GM21619 (cell line): ENCODE measurements at regions not wholly inside any gene's neighbourhood (a gene's known extent, or its start where the extent isn't known, plus 50 kb on each side); places are given as distances from the start of the nearest gene placed in this dataset.
"Not testable (repeated sequence)": the region's sequence is repeated elsewhere in the genome, so short reads cannot be mapped to it uniquely, and the experiment has no call there.

Source experiments
- ATAC-seq: cut with Tn5 transposase; IDR thresholded peaks from one replicate; pipeline ENCODE4 v1.9.1; 2021; ENCODE audit not compliant: unreplicated experiment

GRCh38 chr10:78207216-78207615 lies 173.6 kb downstream of the RPS24 start:
- ATAC-seq = no peak

- ATAC-seq = no peak
Measured at GRCh38 chr10:78207776-78208175, 174.1 kb downstream of the RPS24 start.

- no peak for ATAC-seq
Measured at GRCh38 chr10:78209970-78210369, 176.3 kb downstream of the RPS24 start.

- no peak for ATAC-seq
Measured at GRCh38 chr10:78210548-78210947, 176.9 kb downstream of the RPS24 start.

GRCh38 chr10:78210976-78211375 lies 177.3 kb downstream of the RPS24 start:
- ATAC-seq = no peak

- no peak for ATAC-seq
Measured at GRCh38 chr10:78211561-78212051, 177.9 kb downstream of the RPS24 start.

- ATAC-seq = no peak
Measured at GRCh38 chr10:78212060-78212785, 178.6 kb downstream of the RPS24 start.

GRCh38 chr10:78212786-78213175 lies 179.1 kb downstream of the RPS24 start:
- ATAC-seq = no peak

GRCh38 chr10:78214955-78215354 lies 181.3 kb downstream of the RPS24 start:
- ATAC-seq = no peak

GRCh38 chr10:78215645-78216044 lies 182.0 kb downstream of the RPS24 start:
- no peak for ATAC-seq

- no peak for ATAC-seq
Measured at GRCh38 chr10:78217336-78217735, 183.7 kb downstream of the RPS24 start.

- ATAC-seq = no peak
Measured at GRCh38 chr10:78218798-78219490, 185.3 kb downstream of the RPS24 start.

GRCh38 chr10:78219568-78219967 lies 185.9 kb downstream of the RPS24 start:
- not testable (repeated sequence) for ATAC-seq

- no peak for ATAC-seq
Measured at GRCh38 chr10:78220781-78221180, 187.1 kb downstream of the RPS24 start.

GRCh38 chr10:78222096-78222790 lies 188.6 kb downstream of the RPS24 start:
- ATAC-seq = no peak

GRCh38 chr10:78223088-78223487 lies 189.4 kb downstream of the RPS24 start:
- no peak for ATAC-seq

- ATAC-seq = no peak
Measured at GRCh38 chr10:78224602-78225001, 190.9 kb downstream of the RPS24 start.

- ATAC-seq = no peak
Measured at GRCh38 chr10:78225594-78225993, 191.9 kb downstream of the RPS24 start.

GRCh38 chr10:78229489-78229888 lies 195.8 kb downstream of the RPS24 start:
- ATAC-seq = no peak

- no peak for ATAC-seq
Measured at GRCh38 chr10:78229950-78230675, 196.4 kb downstream of the RPS24 start.

- ATAC-seq = no peak
Measured at GRCh38 chr10:78231327-78231726, 197.7 kb downstream of the RPS24 start.
